GM06990 (cell line): ENCODE measurements at regions not wholly inside any gene's neighbourhood (a gene's known extent, or its start where the extent isn't known, plus 50 kb on each side); places are given as distances from the start of the nearest gene placed in this dataset.
"Not testable (repeated sequence)": the region's sequence is repeated elsewhere in the genome, so short reads cannot be mapped to it uniquely, and the experiment has no call there.

Experiments
- DNase-seq: peaks from one replicate; pipeline ENCODE4 v3.0.0-alpha.2; 2011; ENCODE audit not compliant: insufficient read length; ENCODE audit errors: extremely low read depth
- H3K27me3 ChIP-seq: replicated peaks from 2 replicates; pipeline ENCODE4 v1.6.0; 2011; ENCODE audit warnings: low read length; ENCODE audit not compliant: control insufficient read depth, insufficient read depth
- H3K36me3 ChIP-seq: 2 replicates; pipeline ENCODE4 v1.5.1; 2011; ENCODE audit warnings: low read length; ENCODE audit not compliant: control insufficient read depth, insufficient read depth
- H3K4me3 ChIP-seq: replicated peaks from 2 replicates; pipeline ENCODE4 v1.5.1; 2011; ENCODE audit warnings: low read depth, mild to moderate bottlenecking, control low read depth, low read length
- CTCF ChIP-seq: IDR thresholded peaks from 2 replicates; pipeline ENCODE4 v1.5.1; 2011; ENCODE audit warnings: low read length, control low read depth, mild to moderate bottlenecking, inconsistent platforms; ENCODE audit not compliant: insufficient read depth, poor library complexity, severe bottlenecking

- DNase-seq, H3K4me3 ChIP-seq, H3K36me3 ChIP-seq, H3K27me3 ChIP-seq: not testable (repeated sequence)
- peak; percentile 22 for TF ChIP-seq CTCF
Observed at GRCh38 chr11:67799808-67800207, 125.4 kb upstream of the ALDH3B2 start.

GRCh38 chr11:67797726-67798521 lies 123.5 kb upstream of the ALDH3B2 start:
- not testable (repeated sequence) for H3K4me3 ChIP-seq

GRCh38 chr11:67795746-67796145 lies 121.3 kb upstream of the ALDH3B2 start:
- no peak for TF ChIP-seq CTCF
- no peak for DNase-seq
- H3K36me3 ChIP-seq = no peaks in the 10 kb centered on the region

More at GRCh38 chr11:67797726-67798521, 123.5 kb upstream of the ALDH3B2 start:
- not testable (repeated sequence) for H3K36me3 ChIP-seq, H3K27me3 ChIP-seq, DNase-seq

DNA sequence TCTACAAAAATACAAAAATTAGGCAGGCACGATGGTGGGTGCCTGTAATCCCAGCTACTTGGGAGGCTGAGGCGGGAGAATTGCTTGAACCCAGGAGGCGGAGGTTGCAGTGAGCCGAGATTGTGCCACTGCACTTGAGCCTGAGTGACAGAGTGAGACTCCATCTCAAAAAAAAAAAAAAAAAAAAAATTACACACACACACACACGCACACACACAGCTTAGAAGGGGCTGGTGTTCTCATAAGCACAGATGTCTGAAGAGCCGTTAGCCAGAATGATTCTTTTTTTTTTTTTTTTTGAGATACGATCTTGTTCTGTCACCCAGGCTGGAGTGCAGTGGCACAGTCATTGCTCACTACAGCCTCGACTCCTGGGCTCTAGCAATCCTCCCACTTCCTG lies 119.3 kb upstream of the ALDH3B2 start:
- not testable (repeated sequence) for H3K4me3 ChIP-seq, H3K36me3 ChIP-seq, DNase-seq, H3K27me3 ChIP-seq

More at GRCh38 chr11:67795746-67796145, 121.3 kb upstream of the ALDH3B2 start:
- Histone ChIP-seq H3K4me3 (no peak overlapping the region), H3K27me3 (no peaks in the 10 kb centered on the region)

DNA sequence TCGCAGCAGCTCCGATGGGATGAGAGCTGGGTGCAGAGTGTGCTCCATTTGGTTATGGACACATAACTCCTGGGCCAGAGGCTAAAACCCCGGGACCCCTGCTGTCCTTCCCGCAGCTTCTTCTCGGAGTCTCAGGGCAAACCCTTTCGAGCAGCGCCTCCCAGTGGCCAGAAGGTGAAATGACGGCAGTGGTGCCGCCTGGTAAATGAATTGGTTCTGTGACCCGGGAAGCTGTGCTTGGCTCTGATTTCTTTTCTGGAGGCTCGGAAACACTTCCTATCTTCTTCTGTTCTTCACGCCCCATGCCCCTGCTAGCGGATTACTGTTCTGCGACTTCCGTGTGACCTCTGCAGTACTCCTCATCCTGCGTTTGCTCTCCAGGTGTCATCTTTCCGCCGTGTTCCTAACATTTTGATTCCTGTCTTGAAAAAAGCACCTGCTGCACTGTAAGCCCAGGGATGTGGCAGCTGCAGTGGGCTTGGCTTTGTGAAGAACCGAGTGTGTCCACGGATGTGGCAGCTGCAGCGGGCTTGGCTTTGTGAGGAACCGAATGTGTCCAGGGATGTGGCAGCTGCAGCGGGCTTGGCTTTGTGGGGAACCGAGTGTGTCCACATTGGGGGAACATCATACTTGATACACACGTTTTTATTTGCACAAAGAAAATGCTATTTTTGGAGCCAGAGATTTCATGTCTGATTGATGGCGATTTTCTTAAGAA lies 118.0 kb upstream of the ALDH3B2 start:
- not testable (repeated sequence) for H3K36me3 ChIP-seq, H3K4me3 ChIP-seq, DNase-seq, H3K27me3 ChIP-seq
- peak; percentile 42 for TF ChIP-seq CTCF

GRCh38 chr11:67791598-67792170 lies 117.3 kb upstream of the ALDH3B2 start:
- not testable (repeated sequence) for H3K27me3 ChIP-seq

DNA sequence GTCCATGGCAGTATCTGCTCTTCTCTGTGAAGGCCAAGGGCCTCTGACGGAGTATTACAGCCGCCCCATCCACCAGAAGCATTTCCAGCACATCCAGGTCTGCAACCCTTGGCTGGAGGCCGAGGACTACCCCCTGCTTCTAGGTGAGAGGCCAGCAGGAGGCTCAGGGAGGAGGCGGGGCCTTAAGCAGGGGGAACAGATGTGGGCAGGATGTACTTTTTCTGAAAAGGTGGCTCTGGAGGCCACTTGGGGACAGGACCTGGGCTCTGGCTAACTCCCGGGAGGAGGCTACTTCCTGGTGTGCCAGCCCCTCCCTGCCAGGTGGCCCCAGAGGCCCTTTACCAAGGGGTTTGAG lies 113.9 kb upstream of the ALDH3B2 start:
- DNase-seq, H3K27me3 ChIP-seq: not testable (repeated sequence)

More at GRCh38 chr11:67791598-67792170, 117.3 kb upstream of the ALDH3B2 start:
- DNase-seq, H3K4me3 ChIP-seq, H3K36me3 ChIP-seq: not testable (repeated sequence)

GRCh38 chr11:67787681-67788340 lies 113.4 kb upstream of the ALDH3B2 start:
- not testable (repeated sequence) for H3K4me3 ChIP-seq, H3K27me3 ChIP-seq, H3K36me3 ChIP-seq, DNase-seq

More for the DNA sequence above, 113.9 kb upstream of the ALDH3B2 start:
- not testable (repeated sequence) for H3K36me3 ChIP-seq, H3K4me3 ChIP-seq

GRCh38 chr11:67781967-67782366 lies 107.5 kb upstream of the ALDH3B2 start:
- H3K27me3 ChIP-seq, DNase-seq, H3K4me3 ChIP-seq, H3K36me3 ChIP-seq: not testable (repeated sequence)

GRCh38 chr11:67781506-67781905 lies 107.1 kb upstream of the ALDH3B2 start:
- H3K4me3 ChIP-seq, DNase-seq, H3K27me3 ChIP-seq, H3K36me3 ChIP-seq: not testable (repeated sequence)
